Activated CD4-positive, alpha-beta T cell treated with anti-CD3 and anti-CD28 coated beads, Interleukin-2, amount 10 ng/mL, durations not matched to agents 24 days and 14 days (primary cell): ENCODE measurements at regions not wholly inside any gene's neighbourhood (a gene's known extent, or its start where the extent isn't known, plus 50 kb on each side); places are given as distances from the start of the nearest gene placed in this dataset.
"Not testable (repeated sequence)": the region's sequence is repeated elsewhere in the genome, so short reads cannot be mapped to it uniquely, and the experiment has no call there.

Experiments
- DNase-seq: peaks from one replicate; pipeline ENCODE4 v3.0.0; 2022
- H3K27ac Mint-ChIP-seq: one replicate; pipeline ENCODE4 v1.8.0; 2022; ENCODE audit warnings: mild to moderate bottlenecking, mixed read lengths
- H3K27me3 Mint-ChIP-seq: one replicate; pipeline ENCODE4 v1.8.0; 2022; ENCODE audit warnings: mixed read lengths
- H3K36me3 Mint-ChIP-seq: one replicate; pipeline ENCODE4 v1.8.0; 2022; ENCODE audit warnings: low read depth, mild to moderate bottlenecking, mixed read lengths
- H3K4me1 Mint-ChIP-seq: one replicate; pipeline ENCODE4 v1.8.0; 2021; ENCODE audit warnings: mixed read lengths
- H3K4me3 Mint-ChIP-seq: one replicate; pipeline ENCODE4 v1.8.0; 2022; ENCODE audit warnings: mild to moderate bottlenecking, moderate library complexity, mixed read lengths
- H3K9me3 Mint-ChIP-seq: one replicate; pipeline ENCODE4 v1.8.0; 2021; ENCODE audit warnings: mixed read lengths
- intact Hi-C: fragments of 100-400 bp; cut with micrococcal nuclease; formaldehyde crosslinking; loops from one replicate; pipeline ENCODE4 v1.15.1; 2023

- H3K4me1 Mint-ChIP-seq: no peaks in the 10 kb centered on the region
- no peak overlapping the region for H3K4me3 Mint-ChIP-seq
- no peak overlapping the region for H3K27ac Mint-ChIP-seq
- no peaks in the 10 kb centered on the region for H3K27me3 Mint-ChIP-seq
- intact Hi-C loops: loop anchor here (10.0 kb wide), 1 partner anchor 218 kb away; no protein-coding TSS in a partner anchor
- H3K36me3 Mint-ChIP-seq: no peaks in the 10 kb centered on the region
- H3K9me3 Mint-ChIP-seq: no peaks in the 10 kb centered on the region
- no peak for DNase-seq
Measured at GRCh38 chr17:14552306-14552705, 251.4 kb downstream of the HS3ST3B1 start.

DNA sequence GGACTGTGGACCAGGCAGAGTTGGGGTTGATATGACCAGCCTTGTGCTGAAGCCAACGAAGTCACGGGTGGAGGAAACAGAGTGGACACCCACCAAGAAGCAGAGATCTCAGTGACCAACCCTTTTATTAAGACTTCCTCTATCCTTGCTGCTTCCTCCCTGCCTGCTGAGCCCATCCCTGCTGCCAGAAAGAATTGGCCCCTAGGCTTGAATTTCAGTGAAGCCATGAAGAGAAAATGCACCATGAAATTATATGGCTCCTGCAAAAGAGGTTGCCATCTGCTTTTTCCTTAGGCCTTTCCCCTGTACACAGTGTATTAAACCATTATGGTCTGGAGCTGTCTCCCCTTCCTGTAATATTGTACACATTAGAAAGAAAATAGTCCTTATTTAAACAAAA, 246.7 kb downstream of the HS3ST3B1 start:
- H3K4me3 Mint-ChIP-seq: no peak overlapping the region
- H3K27me3 Mint-ChIP-seq: peaks cover 1% of the 10 kb centered on the region
- H3K4me1 Mint-ChIP-seq: peaks cover 2% of the 10 kb centered on the region

GRCh38 chr17:14547016-14547415, 246.1 kb downstream of the HS3ST3B1 start:
- Mint-ChIP-seq H3K4me1 (peaks cover 2% of the 10 kb centered on the region), H3K27me3 (peaks cover 3% of the 10 kb centered on the region), H3K9me3 (no peaks in the 10 kb centered on the region), H3K27ac (no peak overlapping the region), H3K4me3 (no peak overlapping the region), H3K36me3 (no peaks in the 10 kb centered on the region)
- intact Hi-C loops: no loop called here
- DNase-seq: no peak

More for the DNA sequence above, 246.7 kb downstream of the HS3ST3B1 start:
- Mint-ChIP-seq H3K9me3 (no peaks in the 10 kb centered on the region), H3K27ac (no peak overlapping the region), H3K36me3 (no peaks in the 10 kb centered on the region)
- DNase-seq: no peak
- intact Hi-C loops: no loop called here

- Mint-ChIP-seq H3K27me3 (peaks cover 3% of the 10 kb centered on the region), H3K27ac (no peak overlapping the region), H3K36me3 (no peaks in the 10 kb centered on the region), H3K4me3 (no peak overlapping the region), H3K9me3 (no peaks in the 10 kb centered on the region), H3K4me1 (peaks cover 2% of the 10 kb centered on the region)
- no peak for DNase-seq
- intact Hi-C loops: no loop called here
Measured at GRCh38 chr17:14545156-14545906, 244.4 kb downstream of the HS3ST3B1 start.

GRCh38 chr17:14541714-14542113, 240.8 kb downstream of the HS3ST3B1 start:
- peaks cover 2% of the 10 kb centered on the region for H3K4me1 Mint-ChIP-seq
- no peaks in the 10 kb centered on the region for H3K9me3 Mint-ChIP-seq
- H3K27me3 Mint-ChIP-seq: peaks cover 3% of the 10 kb centered on the region
- DNase-seq: no peak
- H3K27ac Mint-ChIP-seq: no peak overlapping the region
- no peaks in the 10 kb centered on the region for H3K36me3 Mint-ChIP-seq
- intact Hi-C loops: no loop called here
- H3K4me3 Mint-ChIP-seq: no peak overlapping the region

DNA sequence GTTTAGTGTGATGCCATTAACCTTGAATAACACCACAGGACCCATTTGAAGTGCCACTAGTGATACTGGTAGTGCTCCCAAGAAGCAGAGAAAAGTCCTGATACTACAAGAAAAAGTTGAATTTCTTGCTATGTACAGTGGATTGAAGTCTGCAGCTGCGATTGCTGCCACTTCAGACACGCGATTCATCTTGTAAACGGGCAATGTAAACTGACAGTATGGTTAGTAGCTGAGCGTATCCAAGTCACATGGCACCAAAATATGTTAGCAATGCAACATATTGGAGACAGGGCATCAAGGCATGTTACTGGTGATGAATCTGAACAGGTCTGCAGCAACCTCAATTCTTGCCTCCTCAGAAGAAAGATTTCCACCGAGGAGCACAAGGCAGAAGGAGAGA, 238.9 kb downstream of the HS3ST3B1 start:
- intact Hi-C loops: no loop called here
- no peak for DNase-seq
- H3K27ac Mint-ChIP-seq: no peak overlapping the region
- H3K4me3 Mint-ChIP-seq: no peak overlapping the region
- peaks cover under 1% of the 10 kb centered on the region for H3K9me3 Mint-ChIP-seq
- peaks cover 3% of the 10 kb centered on the region for H3K27me3 Mint-ChIP-seq
- no peaks in the 10 kb centered on the region for H3K4me1 Mint-ChIP-seq
- H3K36me3 Mint-ChIP-seq: no peaks in the 10 kb centered on the region

- H3K4me1 Mint-ChIP-seq, H3K36me3 Mint-ChIP-seq, H3K4me3 Mint-ChIP-seq, DNase-seq, intact Hi-C loops, H3K27ac Mint-ChIP-seq, H3K27me3 Mint-ChIP-seq: not testable (repeated sequence)
- H3K9me3 Mint-ChIP-seq: peaks cover 21% of the 10 kb centered on the region
Measured at GRCh38 chr17:14532242-14532641, 231.4 kb downstream of the HS3ST3B1 start.

GRCh38 chr17:14525551-14526455, 224.9 kb downstream of the HS3ST3B1 start:
- no peaks in the 10 kb centered on the region for H3K36me3 Mint-ChIP-seq
- intact Hi-C loops: no loop called here
- H3K27ac Mint-ChIP-seq: no peak overlapping the region
- H3K27me3 Mint-ChIP-seq: no peaks in the 10 kb centered on the region
- no peaks in the 10 kb centered on the region for H3K4me1 Mint-ChIP-seq
- H3K4me3 Mint-ChIP-seq: no peak overlapping the region
- no peak for DNase-seq
- H3K9me3 Mint-ChIP-seq: peaks cover 6% of the 10 kb centered on the region

DNA sequence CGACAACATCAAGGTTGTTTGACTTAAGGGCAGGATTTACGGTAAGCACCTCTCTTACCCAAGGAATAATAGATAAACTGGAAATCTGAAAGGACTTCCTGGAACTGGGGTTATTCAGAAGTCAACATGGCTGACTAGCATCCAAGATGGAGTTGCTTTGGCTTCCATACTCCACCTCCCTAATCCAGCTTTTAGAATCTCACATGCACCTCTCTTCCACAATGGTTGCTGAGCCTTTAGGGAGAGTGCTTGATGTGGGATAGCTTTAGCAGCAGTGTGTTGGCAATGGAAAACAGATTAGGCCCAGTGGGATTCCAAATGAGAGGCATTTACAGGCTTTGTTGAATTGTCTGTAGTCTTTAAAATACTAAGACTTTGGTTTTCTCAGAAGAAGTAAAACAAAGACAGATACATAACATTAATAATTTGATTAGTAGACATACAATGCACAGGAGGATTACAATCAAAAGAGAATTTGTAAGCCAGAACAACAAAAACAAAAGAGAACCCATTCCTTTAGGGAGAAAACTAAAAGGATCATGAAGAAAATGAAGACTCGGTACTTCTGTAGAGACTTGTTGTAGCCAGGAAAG, 222.0 kb downstream of the HS3ST3B1 start:
- intact Hi-C loops: no loop called here
- H3K4me1 Mint-ChIP-seq: no peaks in the 10 kb centered on the region
- no peaks in the 10 kb centered on the region for H3K36me3 Mint-ChIP-seq
- no peak overlapping the region for H3K4me3 Mint-ChIP-seq
- DNase-seq: no peak
- no peaks in the 10 kb centered on the region for H3K27me3 Mint-ChIP-seq
- H3K9me3 Mint-ChIP-seq: peaks cover 6% of the 10 kb centered on the region
- H3K27ac Mint-ChIP-seq: no peak overlapping the region

GRCh38 chr17:14518919-14519318, 218.0 kb downstream of the HS3ST3B1 start:
- DNase-seq, H3K27me3 Mint-ChIP-seq, H3K9me3 Mint-ChIP-seq, intact Hi-C loops, H3K27ac Mint-ChIP-seq, H3K36me3 Mint-ChIP-seq, H3K4me1 Mint-ChIP-seq, H3K4me3 Mint-ChIP-seq: not testable (repeated sequence)

GRCh38 chr17:14514973-14515372, 214.1 kb downstream of the HS3ST3B1 start:
- Mint-ChIP-seq H3K27me3 (no peaks in the 10 kb centered on the region), H3K4me3 (no peak overlapping the region), H3K27ac (no peak overlapping the region), H3K36me3 (no peaks in the 10 kb centered on the region), H3K4me1 (no peaks in the 10 kb centered on the region), H3K9me3 (no peaks in the 10 kb centered on the region)
- DNase-seq: no peak
- intact Hi-C loops: no loop called here

DNA sequence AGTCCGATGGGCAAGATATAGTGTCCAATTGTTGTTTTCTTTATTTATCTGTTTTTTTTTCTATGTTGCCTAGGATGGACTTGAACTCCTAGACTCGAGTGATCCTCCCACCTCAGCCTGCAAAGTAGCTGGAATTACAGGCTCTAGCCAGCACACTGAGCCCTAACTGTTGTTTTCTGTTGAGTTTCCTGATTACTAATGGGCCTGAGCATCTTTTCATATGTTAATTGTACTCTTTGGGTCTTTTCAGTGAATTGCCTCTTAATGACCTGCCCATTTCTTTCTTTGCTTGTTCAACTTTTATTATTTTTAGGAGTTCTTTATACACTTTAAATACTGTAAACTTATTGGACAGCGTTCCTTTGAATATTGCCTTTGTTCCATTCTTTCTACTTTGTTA, 213.0 kb downstream of the HS3ST3B1 start:
- H3K9me3 Mint-ChIP-seq: no peaks in the 10 kb centered on the region
- H3K36me3 Mint-ChIP-seq: no peaks in the 10 kb centered on the region
- H3K4me3 Mint-ChIP-seq: no peak overlapping the region
- no peaks in the 10 kb centered on the region for H3K4me1 Mint-ChIP-seq
- intact Hi-C loops: no loop called here
- DNase-seq: no peak
- H3K27me3 Mint-ChIP-seq: no peaks in the 10 kb centered on the region
- H3K27ac Mint-ChIP-seq: no peak overlapping the region

GRCh38 chr17:14510136-14510535, 209.3 kb downstream of the HS3ST3B1 start:
- H3K4me1 Mint-ChIP-seq: no peaks in the 10 kb centered on the region
- H3K4me3 Mint-ChIP-seq: no peak overlapping the region
- no peaks in the 10 kb centered on the region for H3K9me3 Mint-ChIP-seq
- no peak overlapping the region for H3K27ac Mint-ChIP-seq
- no peak for DNase-seq
- intact Hi-C loops: no loop called here
- no peaks in the 10 kb centered on the region for H3K27me3 Mint-ChIP-seq
- no peaks in the 10 kb centered on the region for H3K36me3 Mint-ChIP-seq

DNA sequence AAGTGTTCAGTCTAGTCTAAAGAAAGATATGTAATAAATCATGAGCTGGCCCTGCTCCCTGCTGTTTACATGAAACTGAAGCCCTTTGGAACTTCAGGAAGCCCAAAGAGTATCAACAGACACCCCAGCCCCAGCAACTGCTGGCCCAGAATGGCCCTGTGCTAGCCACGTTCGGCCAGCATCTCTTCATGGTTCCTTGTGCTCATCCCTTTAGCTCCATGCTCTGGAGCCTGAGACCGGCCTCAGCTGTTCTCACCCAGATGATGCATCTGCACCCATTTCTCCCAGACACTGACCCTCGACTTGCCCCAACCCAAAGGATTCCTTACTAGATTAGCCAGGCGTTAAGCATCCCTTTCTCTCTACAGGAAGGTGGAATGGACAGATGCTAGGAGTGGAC, 207.3 kb downstream of the HS3ST3B1 start:
- Mint-ChIP-seq H3K27ac (no peak overlapping the region), H3K9me3 (peaks cover 4% of the 10 kb centered on the region), H3K4me3 (no peak overlapping the region), H3K27me3 (no peaks in the 10 kb centered on the region), H3K36me3 (no peaks in the 10 kb centered on the region), H3K4me1 (no peaks in the 10 kb centered on the region)
- intact Hi-C loops: no loop called here
- DNase-seq: no peak
